ENCODE measurements at regions not wholly inside any gene's neighbourhood (a gene's known extent, or its start where the extent isn't known, plus 50 kb on each side); places are given as distances from the start of the nearest gene placed in this dataset.

DNA sequence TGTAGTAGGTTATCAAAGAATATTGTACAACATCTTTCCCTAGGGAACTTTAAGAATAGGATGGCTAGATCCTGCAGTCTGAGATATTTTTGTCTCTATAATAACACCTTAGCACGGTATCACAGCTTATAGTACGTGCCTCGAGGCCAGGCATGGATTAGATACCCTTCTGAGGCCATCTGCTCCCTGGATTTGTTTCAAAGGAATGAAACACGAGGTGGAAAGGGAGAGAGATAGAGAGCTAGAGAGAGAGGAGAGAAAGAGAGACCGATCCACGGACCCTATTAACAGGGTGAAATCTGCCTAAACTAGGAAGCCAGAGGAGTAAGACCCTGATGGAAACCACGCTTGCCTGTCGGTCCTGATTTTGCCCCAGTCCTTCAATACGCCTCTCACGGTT lies 92.5 kb downstream of the CD83 start:
- Histone ChIP-seq H4K8ac (ENCODE audit: low read depth, low read length) (no peak overlapping the region), H2BK5ac (ENCODE audit: low read length) (no peak overlapping the region), H2BK120ac (ENCODE audit: low read depth, low read length) (no peak overlapping the region), H3K79me1 (ENCODE audit: low read depth, low read length) (no peaks in the 10 kb centered on the region), H3K4me1 (ENCODE audit: control insufficient read depth in 2 of 2, insufficient read depth in 1 of 2, low read depth in 1 of 2, low read length in 2 of 2) (peaks cover 3 to 14% of the 10 kb centered on the region in 2 donors), H2BK15ac (ENCODE audit: low read length) (no peak overlapping the region), H2BK12ac (ENCODE audit: low read length) (no peak overlapping the region), H3K36me3 (replicated peaks in 1 of 2; ENCODE audit: control insufficient read depth in 2 of 2, insufficient read depth in 2 of 2, low read length in 2 of 2) (no peaks in the 10 kb centered on the region), H2AFZ (ENCODE audit: low read length) (peak overlapping the region; percentile 100), H3K23ac (ENCODE audit: low read depth, low read length, poor library complexity) (no peak overlapping the region), H3K4me2 (ENCODE audit: insufficient read depth, low read length, poor library complexity, severe bottlenecking) (no peak overlapping the region), H3K4me3 (ENCODE audit: low read length in 2 of 2) (peak overlapping the region in 1 of 2 donors; percentile 75), H3K18ac (ENCODE audit: low read length) (no peak overlapping the region), H3K27me3 (ENCODE audit: control insufficient read depth in 3 of 3, insufficient read depth in 3 of 3, low read depth in 1 of 3, low read length in 3 of 3) (peaks cover 0 to 22% (median 5%) of the 10 kb centered on the region in 3 experiments), H2AK5ac (ENCODE audit: low read depth, low read length) (no peak overlapping the region), H3K27ac (replicated peaks; ENCODE audit: low read length) (no peak overlapping the region), H3K4ac (ENCODE audit: low read length) (no peak overlapping the region), H3K9ac (ENCODE audit: low read depth, low read length, poor library complexity) (no peak overlapping the region), H3K9me3 (replicated peaks in 1 of 2; ENCODE audit: control insufficient read depth in 2 of 2, insufficient read depth in 1 of 2, low read depth in 1 of 2, low read length in 2 of 2) (peaks cover 0 to 8% of the 10 kb centered on the region in 2 donors), H4K91ac (ENCODE audit: low read depth, low read length, poor library complexity) (no peak overlapping the region), H3K14ac (ENCODE audit: low read length) (no peak overlapping the region)
- no peak for DNase-seq (ENCODE audit: low spot score)
- no CpG with 5 or more reads among the region's 10 CpGs for WGBS, 2 donors (ENCODE audit: extremely low coverage in 2 of 2, insufficient read length in 2 of 2, insufficient replicate concordance in 1 of 2)

DNA sequence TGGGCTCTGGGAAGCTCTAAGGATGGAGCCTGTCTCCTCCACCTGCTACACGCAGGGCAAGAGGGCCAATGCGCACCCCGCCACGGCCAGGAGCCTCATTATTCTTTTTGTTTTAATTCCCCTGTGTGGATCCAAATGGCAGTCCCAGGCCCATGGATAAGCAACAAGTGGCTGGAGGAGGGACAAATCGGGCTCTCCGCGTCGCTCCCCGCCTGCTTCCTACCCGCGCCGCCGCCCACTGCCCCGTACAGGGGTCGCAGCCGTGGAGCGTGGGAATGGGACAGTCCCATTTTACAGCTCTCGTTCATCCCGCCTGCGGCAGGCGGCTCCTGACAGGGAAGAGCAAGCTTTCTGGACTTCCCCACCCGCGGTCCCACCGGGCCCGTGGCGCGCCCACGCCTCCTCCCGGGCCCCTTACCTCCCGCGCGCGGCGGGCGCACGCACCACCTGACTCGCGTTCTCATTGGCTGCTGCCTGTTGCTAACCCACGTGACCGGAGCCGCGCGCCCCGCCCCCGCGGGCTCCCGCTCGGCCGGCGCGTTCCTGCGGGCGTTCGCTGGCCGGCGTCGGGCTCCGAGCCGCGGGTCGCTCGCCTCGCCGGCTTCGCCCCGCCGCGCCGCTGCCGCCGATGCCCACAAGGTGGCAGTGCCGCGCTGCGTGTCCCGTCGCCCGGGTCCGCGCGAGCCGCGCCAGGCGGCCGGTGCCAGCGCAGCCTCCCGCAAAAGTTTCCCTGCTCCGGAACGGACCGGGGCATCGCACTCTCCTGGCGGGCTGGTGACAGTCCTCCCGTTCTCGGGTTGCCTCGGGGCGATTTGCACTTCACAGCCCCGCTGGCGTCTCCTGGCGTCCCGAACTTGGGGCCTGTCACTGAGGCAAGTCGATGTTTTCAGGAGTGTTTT lies 93.3 kb downstream of the CD83 start:
- H2BK120ac ChIP-seq (ENCODE audit: low read depth, low read length) = no peak overlapping the region
- H3K9me3 ChIP-seq (replicated peaks in 1 of 2; ENCODE audit: control insufficient read depth in 2 of 2, insufficient read depth in 1 of 2, low read depth in 1 of 2, low read length in 2 of 2) = peaks cover 0 to 8% of the 10 kb centered on the region in 2 donors
- H2AK5ac ChIP-seq (ENCODE audit: low read depth, low read length) = peak overlapping the region; percentile 44
- no peak overlapping the region for H4K91ac ChIP-seq (ENCODE audit: low read depth, low read length, poor library complexity)
- no peak overlapping the region for H4K8ac ChIP-seq (ENCODE audit: low read depth, low read length)
- H3K9ac ChIP-seq (ENCODE audit: low read depth, low read length, poor library complexity) = peak overlapping the region; percentile 86
- H2BK12ac ChIP-seq (ENCODE audit: low read length) = peak overlapping the region; percentile 53
- peaks cover 3 to 14% of the 10 kb centered on the region in 2 donors for H3K4me1 ChIP-seq (ENCODE audit: control insufficient read depth in 2 of 2, insufficient read depth in 1 of 2, low read depth in 1 of 2, low read length in 2 of 2)
- peak overlapping the region; percentile 12 for H3K27ac ChIP-seq (replicated peaks; ENCODE audit: low read length)
- H3K14ac ChIP-seq (ENCODE audit: low read length) = peak overlapping the region; percentile 83
- peak overlapping the region; percentile 100 for H2AFZ ChIP-seq (ENCODE audit: low read length)
- H3K79me1 ChIP-seq (ENCODE audit: low read depth, low read length) = no peaks in the 10 kb centered on the region
- H3K36me3 ChIP-seq (replicated peaks in 1 of 2; ENCODE audit: control insufficient read depth in 2 of 2, insufficient read depth in 2 of 2, low read length in 2 of 2) = no peaks in the 10 kb centered on the region
- DNase-seq (ENCODE audit: low spot score) = peak; percentile 89
- WGBS, 2 donors (ENCODE audit: extremely low coverage in 2 of 2, insufficient read length in 2 of 2, insufficient replicate concordance in 1 of 2) = no CpG with 5 or more reads among the region's 100 CpGs
- H3K4me2 ChIP-seq (ENCODE audit: insufficient read depth, low read length, poor library complexity, severe bottlenecking) = peak overlapping the region; percentile 78
- peak overlapping the region; percentile 96 for H3K18ac ChIP-seq (ENCODE audit: low read length)
- H3K4ac ChIP-seq (ENCODE audit: low read length) = no peak overlapping the region
- H3K23ac ChIP-seq (ENCODE audit: low read depth, low read length, poor library complexity) = peak overlapping the region; percentile 89
- H2BK15ac ChIP-seq (ENCODE audit: low read length) = peak overlapping the region; percentile 97
- H3K27me3 ChIP-seq (ENCODE audit: control insufficient read depth in 3 of 3, insufficient read depth in 3 of 3, low read depth in 1 of 3, low read length in 3 of 3) = peaks cover 0 to 22% (median 5%) of the 10 kb centered on the region in 3 experiments
- peak overlapping the region; percentile 75 to 84 for H3K4me3 ChIP-seq (ENCODE audit: low read length in 2 of 2)
- H2BK5ac ChIP-seq (ENCODE audit: low read length) = peak overlapping the region; percentile 87

- H3K23ac ChIP-seq (ENCODE audit: low read depth, low read length, poor library complexity) = no peak overlapping the region
- no peak overlapping the region for H3K9ac ChIP-seq (ENCODE audit: low read depth, low read length, poor library complexity)
- H4K8ac ChIP-seq (ENCODE audit: low read depth, low read length) = no peak overlapping the region
- no CpG with 5 or more reads among the region's 20 CpGs for WGBS, 2 donors (ENCODE audit: extremely low coverage in 2 of 2, insufficient read length in 2 of 2, insufficient replicate concordance in 1 of 2)
- peak overlapping the region; percentile 66 for H3K4me2 ChIP-seq (ENCODE audit: insufficient read depth, low read length, poor library complexity, severe bottlenecking)
- H3K27ac ChIP-seq (replicated peaks; ENCODE audit: low read length) = peak overlapping the region; percentile 12
- peak overlapping the region; percentile 100 for H2AFZ ChIP-seq (ENCODE audit: low read length)
- H3K27me3 ChIP-seq (ENCODE audit: control insufficient read depth in 3 of 3, insufficient read depth in 3 of 3, low read depth in 1 of 3, low read length in 3 of 3) = peaks cover 0 to 22% (median 5%) of the 10 kb centered on the region in 3 experiments
- H3K4me3 ChIP-seq (ENCODE audit: low read length in 2 of 2) = peak overlapping the region; percentile 55 to 75
- no peak overlapping the region for H2BK12ac ChIP-seq (ENCODE audit: low read length)
- no peak overlapping the region for H2BK120ac ChIP-seq (ENCODE audit: low read depth, low read length)
- no peaks in the 10 kb centered on the region for H3K79me1 ChIP-seq (ENCODE audit: low read depth, low read length)
- peak; percentile 83 for DNase-seq (ENCODE audit: low spot score)
- H2BK5ac ChIP-seq (ENCODE audit: low read length) = no peak overlapping the region
- no peak overlapping the region for H2AK5ac ChIP-seq (ENCODE audit: low read depth, low read length)
- no peaks in the 10 kb centered on the region for H3K36me3 ChIP-seq (replicated peaks in 1 of 2; ENCODE audit: control insufficient read depth in 2 of 2, insufficient read depth in 2 of 2, low read length in 2 of 2)
- peak overlapping the region; percentile 27 for H3K18ac ChIP-seq (ENCODE audit: low read length)
- H3K9me3 ChIP-seq (replicated peaks in 1 of 2; ENCODE audit: control insufficient read depth in 2 of 2, insufficient read depth in 1 of 2, low read depth in 1 of 2, low read length in 2 of 2) = peaks cover 0 to 8% of the 10 kb centered on the region in 2 donors
- peaks cover 3 to 14% of the 10 kb centered on the region in 2 donors for H3K4me1 ChIP-seq (ENCODE audit: control insufficient read depth in 2 of 2, insufficient read depth in 1 of 2, low read depth in 1 of 2, low read length in 2 of 2)
- no peak overlapping the region for H3K14ac ChIP-seq (ENCODE audit: low read length)
- no peak overlapping the region for H2BK15ac ChIP-seq (ENCODE audit: low read length)
- H4K91ac ChIP-seq (ENCODE audit: low read depth, low read length, poor library complexity) = no peak overlapping the region
- no peak overlapping the region for H3K4ac ChIP-seq (ENCODE audit: low read length)
These were observed 94.0 kb downstream of the CD83 start for GRCh38 chr6:14211562-14211942.

GRCh38 chr6:14212020-14212419 lies 94.4 kb downstream of the CD83 start:
- Histone ChIP-seq H3K4me3 (ENCODE audit: low read length in 2 of 2) (peak overlapping the region in 1 of 2 donors; percentile 75), H3K27me3 (ENCODE audit: control insufficient read depth in 3 of 3, insufficient read depth in 3 of 3, low read depth in 1 of 3, low read length in 3 of 3) (peaks cover 0 to 22% (median 5%) of the 10 kb centered on the region in 3 experiments), H4K91ac (ENCODE audit: low read depth, low read length, poor library complexity) (no peak overlapping the region), H3K4me1 (ENCODE audit: control insufficient read depth in 2 of 2, insufficient read depth in 1 of 2, low read depth in 1 of 2, low read length in 2 of 2) (peaks cover 3 to 14% of the 10 kb centered on the region in 2 donors), H3K36me3 (replicated peaks in 1 of 2; ENCODE audit: control insufficient read depth in 2 of 2, insufficient read depth in 2 of 2, low read length in 2 of 2) (no peaks in the 10 kb centered on the region), H3K18ac (ENCODE audit: low read length) (no peak overlapping the region), H3K4me2 (ENCODE audit: insufficient read depth, low read length, poor library complexity, severe bottlenecking) (peak overlapping the region; percentile 30), H3K27ac (replicated peaks; ENCODE audit: low read length) (no peak overlapping the region), H2AFZ (ENCODE audit: low read length) (peak overlapping the region; percentile 100), H3K9me3 (replicated peaks in 1 of 2; ENCODE audit: control insufficient read depth in 2 of 2, insufficient read depth in 1 of 2, low read depth in 1 of 2, low read length in 2 of 2) (peaks cover 0 to 8% of the 10 kb centered on the region in 2 donors), H3K79me1 (ENCODE audit: low read depth, low read length) (no peaks in the 10 kb centered on the region), H3K14ac (ENCODE audit: low read length) (no peak overlapping the region), H2AK5ac (ENCODE audit: low read depth, low read length) (no peak overlapping the region), H3K4ac (ENCODE audit: low read length) (no peak overlapping the region), H3K9ac (ENCODE audit: low read depth, low read length, poor library complexity) (no peak overlapping the region), H2BK15ac (ENCODE audit: low read length) (no peak overlapping the region), H2BK12ac (ENCODE audit: low read length) (no peak overlapping the region), H2BK5ac (ENCODE audit: low read length) (no peak overlapping the region), H2BK120ac (ENCODE audit: low read depth, low read length) (no peak overlapping the region), H3K23ac (ENCODE audit: low read depth, low read length, poor library complexity) (no peak overlapping the region), H4K8ac (ENCODE audit: low read depth, low read length) (no peak overlapping the region)
- DNase-seq (ENCODE audit: low spot score) = no peak
- no CpG with 5 or more reads among the region's 8 CpGs for WGBS, 2 donors (ENCODE audit: extremely low coverage in 2 of 2, insufficient read length in 2 of 2, insufficient replicate concordance in 1 of 2)
